ENCODE measurements at regions not wholly inside any gene's neighbourhood (a gene's known extent, or its start where the extent isn't known, plus 50 kb on each side); places are given as distances from the start of the nearest gene placed in this dataset.

GRCh38 chr3:153602801-153603200 is 440.8 kb downstream of the RAP2B start:
- Histone ChIP-seq H3K9ac (ENCODE audit: insufficient read depth in 1 of 2, low read length in 2 of 2) (no peak overlapping the region), H3K4me3 (no peak overlapping the region), H3K36me3 (ENCODE audit: control insufficient read depth in 4 of 4, insufficient read depth in 4 of 4, low read length in 4 of 4) (no peaks in the 10 kb centered on the region), H3K4me1 (ENCODE audit: control insufficient read depth in 5 of 5, insufficient read depth in 5 of 5, low read length in 5 of 5) (peaks cover 0 to 20% (median 8%) of the 10 kb centered on the region in 5 donors), H3K27me3 (ENCODE audit: control insufficient read depth in 3 of 3, insufficient read depth in 3 of 3, low read length in 2 of 3) (no peaks in the 10 kb centered on the region), H3K27ac (ENCODE audit: low read depth in 1 of 2, low read length in 1 of 2) (no peak overlapping the region), H3K9me3 (ENCODE audit: control insufficient read depth in 4 of 4, insufficient read depth in 3 of 4, low read length in 3 of 4) (no peaks in the 10 kb centered on the region)
- ATAC-seq (ENCODE audit: insufficient read depth, low FRiP score) = no peak
- WGBS, 2 donors = 96 to 100% methylated on average over 1 of the region's 1 CpG
- no peak for DNase-seq
- no peak for TF ChIP-seq CTCF (IDR thresholded peaks at IDR 0.05; ENCODE audit: control extremely low read depth, extremely low read depth)

GRCh38 chr3:153614140-153614539 is 452.1 kb downstream of the RAP2B start:
- no peaks in the 10 kb centered on the region for H3K36me3 ChIP-seq (ENCODE audit: control insufficient read depth in 4 of 4, insufficient read depth in 4 of 4, low read length in 4 of 4)
- H3K9me3 ChIP-seq (ENCODE audit: control insufficient read depth in 4 of 4, insufficient read depth in 3 of 4, low read length in 3 of 4) = no peaks in the 10 kb centered on the region
- ATAC-seq (ENCODE audit: insufficient read depth, low FRiP score) (no peak), DNase-seq (no peak)
- H3K4me1 ChIP-seq (ENCODE audit: control insufficient read depth in 5 of 5, insufficient read depth in 5 of 5, low read length in 5 of 5) = peaks cover 0 to 5% (median 0%) of the 10 kb centered on the region in 5 donors
- no peak overlapping the region for H3K27ac ChIP-seq (ENCODE audit: low read depth in 1 of 2, low read length in 1 of 2)
- H3K9ac ChIP-seq (ENCODE audit: insufficient read depth in 1 of 2, low read length in 2 of 2) = no peak overlapping the region
- no peaks in the 10 kb centered on the region for H3K27me3 ChIP-seq (ENCODE audit: control insufficient read depth in 3 of 3, insufficient read depth in 3 of 3, low read length in 2 of 3)
- H3K4me3 ChIP-seq = no peak overlapping the region
- 97% methylated on average over 1 of the region's 1 CpG for WGBS, 2 donors
- TF ChIP-seq CTCF (IDR thresholded peaks at IDR 0.05; ENCODE audit: control extremely low read depth, extremely low read depth) = no peak

GRCh38 chr3:153614563-153614962 is 452.5 kb downstream of the RAP2B start:
- TF ChIP-seq CTCF (IDR thresholded peaks at IDR 0.05; ENCODE audit: control extremely low read depth, extremely low read depth) = no peak
- no peak overlapping the region for H3K4me3 ChIP-seq

GRCh38 chr3:153615863-153616262 is 453.8 kb downstream of the RAP2B start:
- Histone ChIP-seq H3K27me3 (ENCODE audit: control insufficient read depth in 3 of 3, insufficient read depth in 3 of 3, low read length in 2 of 3) (no peaks in the 10 kb centered on the region), H3K4me3 (no peak overlapping the region), H3K27ac (ENCODE audit: low read depth in 1 of 2, low read length in 1 of 2) (no peak overlapping the region), H3K9ac (ENCODE audit: insufficient read depth in 1 of 2, low read length in 2 of 2) (no peak overlapping the region), H3K9me3 (ENCODE audit: control insufficient read depth in 4 of 4, insufficient read depth in 3 of 4, low read length in 3 of 4) (peaks cover 0 to 3% (median 0%) of the 10 kb centered on the region in 4 donors), H3K4me1 (ENCODE audit: control insufficient read depth in 5 of 5, insufficient read depth in 5 of 5, low read length in 5 of 5) (peaks cover 0 to 5% (median 0%) of the 10 kb centered on the region in 5 donors), H3K36me3 (ENCODE audit: control insufficient read depth in 4 of 4, insufficient read depth in 4 of 4, low read length in 4 of 4) (peaks cover 0 to 3% (median 0%) of the 10 kb centered on the region in 4 donors)
- WGBS, 2 donors = 90 to 92% methylated on average over 1 of the region's 1 CpG
- DNase-seq = no peak
- no peak for ATAC-seq (ENCODE audit: insufficient read depth, low FRiP score)
- TF ChIP-seq CTCF (IDR thresholded peaks at IDR 0.05; ENCODE audit: control extremely low read depth, extremely low read depth) = no peak

More at GRCh38 chr3:153614563-153614962, 452.5 kb downstream of the RAP2B start:
- DNase-seq (no peak), ATAC-seq (ENCODE audit: insufficient read depth, low FRiP score) (no peak)
- no peaks in the 10 kb centered on the region for H3K36me3 ChIP-seq (ENCODE audit: control insufficient read depth in 4 of 4, insufficient read depth in 4 of 4, low read length in 4 of 4)
- no peak overlapping the region for H3K9ac ChIP-seq (ENCODE audit: insufficient read depth in 1 of 2, low read length in 2 of 2)
- no peaks in the 10 kb centered on the region for H3K27me3 ChIP-seq (ENCODE audit: control insufficient read depth in 3 of 3, insufficient read depth in 3 of 3, low read length in 2 of 3)
- peaks cover 0 to 5% (median 0%) of the 10 kb centered on the region in 5 donors for H3K4me1 ChIP-seq (ENCODE audit: control insufficient read depth in 5 of 5, insufficient read depth in 5 of 5, low read length in 5 of 5)
- no peak overlapping the region for H3K27ac ChIP-seq (ENCODE audit: low read depth in 1 of 2, low read length in 1 of 2)
- H3K9me3 ChIP-seq (ENCODE audit: control insufficient read depth in 4 of 4, insufficient read depth in 3 of 4, low read length in 3 of 4) = no peaks in the 10 kb centered on the region

Measured in lung (tissue), 11 donors.